Type B pancreatic cell (in vitro differentiated cells): ENCODE measurements at regions not wholly inside any gene's neighbourhood (a gene's known extent, or its start where the extent isn't known, plus 50 kb on each side); places are given as distances from the start of the nearest gene placed in this dataset.

ENCODE experiments used
- DNase-seq: peaks from one replicate; pipeline ENCODE4 v3.0.0; 2021; ENCODE audit warnings: mixed read lengths; ENCODE audit not compliant: unreplicated experiment; ENCODE audit errors: extremely low spot score
- H3K27ac Mint-ChIP-seq: 2 replicates; pipeline ENCODE4 v1.8.0; 2021; ENCODE audit warnings: mild to moderate bottlenecking, mixed read lengths
- H3K27me3 Mint-ChIP-seq: 2 replicates; pipeline ENCODE4 v1.8.0; 2021; ENCODE audit warnings: mixed read lengths
- H3K36me3 Mint-ChIP-seq: 2 replicates; pipeline ENCODE4 v1.8.0; 2021; ENCODE audit warnings: mixed read lengths
- H3K4me1 Mint-ChIP-seq: one replicate; pipeline ENCODE4 v1.8.0; 2021; ENCODE audit warnings: mixed read lengths; ENCODE audit not compliant: unreplicated experiment
- H3K4me3 Mint-ChIP-seq: 2 replicates; pipeline ENCODE4 v1.8.0; 2021; ENCODE audit warnings: mild to moderate bottlenecking, mixed read lengths
- H3K9me3 Mint-ChIP-seq: 2 replicates; pipeline ENCODE4 v1.8.0; 2021; ENCODE audit warnings: mixed read lengths
- CTCF ChIP-seq: fragments of 200-600 bp; sonication (generic); conservative IDR thresholded peaks from 2 replicates; pipeline ENCODE4 v1.5.0; 2021; ENCODE audit warnings: antibody characterized with exemption, mild to moderate bottlenecking

- Mint-ChIP-seq H3K4me1 (peaks cover 24% of the 10 kb centered on the region), H3K27me3 (peaks cover 39% of the 10 kb centered on the region), H3K9me3 (peaks cover 5% of the 10 kb centered on the region), H3K27ac (no peak overlapping the region), H3K4me3 (no peak overlapping the region), H3K36me3 (no peaks in the 10 kb centered on the region)
- DNase-seq: no peak
- no peak for TF ChIP-seq CTCF
Measured at GRCh38 chr5:123783421-123783820, 271.4 kb downstream of the CSNK1G3 start.

GRCh38 chr5:123778641-123779040, 266.7 kb downstream of the CSNK1G3 start:
- H3K36me3 Mint-ChIP-seq: no peaks in the 10 kb centered on the region
- H3K4me3 Mint-ChIP-seq: no peak overlapping the region
- no peak overlapping the region for H3K27ac Mint-ChIP-seq
- peaks cover 5% of the 10 kb centered on the region for H3K9me3 Mint-ChIP-seq
- TF ChIP-seq CTCF: no peak
- H3K4me1 Mint-ChIP-seq: no peaks in the 10 kb centered on the region
- DNase-seq: no peak
- peaks cover 13% of the 10 kb centered on the region for H3K27me3 Mint-ChIP-seq

- H3K27ac Mint-ChIP-seq: no peak overlapping the region
- no peak for TF ChIP-seq CTCF
- H3K4me1 Mint-ChIP-seq: no peaks in the 10 kb centered on the region
- H3K36me3 Mint-ChIP-seq: no peaks in the 10 kb centered on the region
- H3K27me3 Mint-ChIP-seq: peaks cover 13% of the 10 kb centered on the region
- DNase-seq: no peak
- H3K9me3 Mint-ChIP-seq: peaks cover 9% of the 10 kb centered on the region
- no peak overlapping the region for H3K4me3 Mint-ChIP-seq
Measured at GRCh38 chr5:123776761-123777160, 264.8 kb downstream of the CSNK1G3 start.

GRCh38 chr5:123771715-123772114, 259.7 kb downstream of the CSNK1G3 start:
- DNase-seq: no peak
- Mint-ChIP-seq H3K4me3 (no peak overlapping the region), H3K27ac (no peak overlapping the region), H3K4me1 (no peaks in the 10 kb centered on the region), H3K36me3 (no peaks in the 10 kb centered on the region), H3K27me3 (peaks cover 3% of the 10 kb centered on the region), H3K9me3 (peaks cover 4% of the 10 kb centered on the region)
- no peak for TF ChIP-seq CTCF

GRCh38 chr5:123763201-123763600, 251.2 kb downstream of the CSNK1G3 start:
- Mint-ChIP-seq H3K36me3 (no peaks in the 10 kb centered on the region), H3K9me3 (no peaks in the 10 kb centered on the region), H3K4me3 (no peak overlapping the region), H3K4me1 (no peaks in the 10 kb centered on the region), H3K27ac (no peak overlapping the region), H3K27me3 (no peaks in the 10 kb centered on the region)
- no peak for DNase-seq
- no peak for TF ChIP-seq CTCF

GRCh38 chr5:123756816-123757215, 244.8 kb downstream of the CSNK1G3 start:
- Mint-ChIP-seq H3K27me3 (peaks cover 4% of the 10 kb centered on the region), H3K9me3 (no peaks in the 10 kb centered on the region), H3K36me3 (no peaks in the 10 kb centered on the region), H3K4me1 (peaks cover 23% of the 10 kb centered on the region), H3K4me3 (no peak overlapping the region), H3K27ac (no peak overlapping the region)
- no peak for TF ChIP-seq CTCF
- no peak for DNase-seq
